K562 (cell line): ENCODE measurements at regions not wholly inside any gene's neighbourhood (a gene's known extent, or its start where the extent isn't known, plus 50 kb on each side); places are given as distances from the start of the nearest gene placed in this dataset.

ENCODE experiments used
- CBX2 ChIP-seq: fragments of 200-600 bp; sonication (generic); IDR thresholded peaks from one replicate; pipeline ENCODE4 v1.6.1; 2012; ENCODE audit warnings: mild to moderate bottlenecking, low read length, inconsistent platforms; ENCODE audit not compliant: insufficient read depth, poor library complexity, severe bottlenecking
- EZH2 ChIP-seq: IDR thresholded peaks from 2 replicates; pipeline ENCODE4 v1.6.1; 2012; ENCODE audit warnings: low read depth, mild to moderate bottlenecking, inconsistent platforms, low read length, borderline replicate concordance

GRCh38 chr6:82419859-82420258 is 56.2 kb downstream of the TPBG start:
- TF ChIP-seq CBX2 = no peak
- TF ChIP-seq EZH2 = no peak
